Upper lobe of left lung (tissue), 6 donors: ENCODE measurements at regions not wholly inside any gene's neighbourhood (a gene's known extent, or its start where the extent isn't known, plus 50 kb on each side); places are given as distances from the start of the nearest gene placed in this dataset.

Source experiments
- ATAC-seq, 2 donors: fragments of 200-7000 bp; cut with Tn5 transposase; one replicate each; pipeline ENCODE4 v1.9.1; 2022; ENCODE audit warnings: mild to moderate bottlenecking in 2 of 2, moderate library complexity in 2 of 2; ENCODE audit not compliant: low FRiP score in 2 of 2
- DNase-seq, 2 donors: peaks; one replicate each; pipeline ENCODE4 v3.0.0-alpha.2; 2019 to 2020
- H3K27ac ChIP-seq, 4 donors: fragments of 200-600 bp; sonication (generic); one replicate each; pipeline ENCODE4 v1.5.1; 2016 to 2019
- H3K27me3 ChIP-seq, 4 donors: fragments of 200-600 bp; sonication (generic); one replicate each; pipeline ENCODE4 v1.5.1; 2017 to 2019
- H3K36me3 ChIP-seq, 4 donors: fragments of 200-600 bp; sonication (generic); one replicate each; pipeline ENCODE4 v1.5.1; 2016 to 2019
- H3K4me1 ChIP-seq, 4 donors: fragments of 200-600 bp; sonication (generic); one replicate each; pipeline ENCODE4 v1.5.1; 2018 to 2019
- H3K4me3 ChIP-seq, 4 donors: fragments of 200-600 bp; sonication (generic); one replicate each; pipeline ENCODE4 v1.5.1; 2017 to 2019; ENCODE audit warnings: mild to moderate bottlenecking in 2 of 4, moderate library complexity in 1 of 4
- H3K9me3 ChIP-seq, 4 donors: fragments of 200-600 bp; sonication (generic); one replicate each; pipeline ENCODE4 v1.5.1; 2018 to 2019
- CTCF ChIP-seq, 6 experiments: fragments of 450-650 bp in 4 of 6; fragments of 200-600 bp in 2 of 6; sonication (generic) in 2 of 6; IDR thresholded peaks; one replicate each; pipeline ENCODE4 v1.5.1; 2016 to 2019; ENCODE audit warnings: antibody characterized with exemption in 6 of 6
- EP300 ChIP-seq, 4 donors: sonication (generic); formaldehyde crosslinking; IDR thresholded peaks; one replicate each; pipeline ENCODE4 v1.5.1; 2017; ENCODE audit warnings: antibody characterized with exemption in 4 of 4, control low read depth in 2 of 4
- POLR2A ChIP-seq, 4 donors: fragments of 450-650 bp; IDR thresholded peaks; one replicate each; pipeline ENCODE4 v1.5.1; 2016 to 2017; ENCODE audit warnings: antibody characterized with exemption in 4 of 4, mild to moderate bottlenecking in 2 of 4
- POLR2AphosphoS5 ChIP-seq, 2 donors: sonication (generic); formaldehyde crosslinking; IDR thresholded peaks; one replicate each; pipeline ENCODE4 v1.5.1; 2017; ENCODE audit warnings: antibody characterized with exemption in 2 of 2
- WGBS, 2 donors: methylation state at CpG; one replicate each; pipeline ENCODE4 v1.1.5; 2017 to 2018; 5-methylcytosine and 5-hydroxymethylcytosine counted together
- donor health status: DM: no; HTN: no; CAD: no; lungs with moderate emphysema.
- donor health status: DM: no; HTN: yes; CAD: no; lungs with severe emphysema.

GRCh38 chr17:51445946-51446345 is 185.6 kb downstream of the UTP18 start:
- TF ChIP-seq EP300 (IDR thresholded peaks at IDR 0.05) (no peak), CTCF (IDR thresholded peaks at IDR 0.05) (no peak), POLR2AphosphoS5 (IDR thresholded peaks at IDR 0.05) (no peak), POLR2A (IDR thresholded peaks at IDR 0.05) (no peak)
- H3K36me3 ChIP-seq: no peaks in the 10 kb centered on the region
- no peak for ATAC-seq
- H3K27ac ChIP-seq: no peak overlapping the region
- H3K4me1 ChIP-seq: no peaks in the 10 kb centered on the region
- no peak for DNase-seq
- H3K4me3 ChIP-seq: no peak overlapping the region
- H3K9me3 ChIP-seq: no peaks in the 10 kb centered on the region
- no peaks in the 10 kb centered on the region for H3K27me3 ChIP-seq
- 67 to 70% methylated on average over 4 of the region's 4 CpGs for WGBS, 2 donors

- Histone ChIP-seq H3K4me1 (no peaks in the 10 kb centered on the region), H3K36me3 (no peaks in the 10 kb centered on the region), H3K9me3 (no peaks in the 10 kb centered on the region), H3K27me3 (no peaks in the 10 kb centered on the region), H3K4me3 (no peak overlapping the region), H3K27ac (no peak overlapping the region)
- TF ChIP-seq EP300 (IDR thresholded peaks at IDR 0.05) (no peak), POLR2A (IDR thresholded peaks at IDR 0.05) (no peak), CTCF (IDR thresholded peaks at IDR 0.05) (no peak), POLR2AphosphoS5 (IDR thresholded peaks at IDR 0.05) (no peak)
- ATAC-seq (no peak), DNase-seq (no peak)
- 89 to 100% methylated on average over 1 of the region's 1 CpG for WGBS, 2 donors
Observed at GRCh38 chr17:51454456-51454978, 194.2 kb downstream of the UTP18 start.

GRCh38 chr17:51455211-51455610 is 194.9 kb downstream of the UTP18 start:
- no peaks in the 10 kb centered on the region for H3K9me3 ChIP-seq
- H3K4me3 ChIP-seq: no peak overlapping the region
- no peaks in the 10 kb centered on the region for H3K36me3 ChIP-seq
- no peak overlapping the region for H3K27ac ChIP-seq
- DNase-seq: no peak
- H3K4me1 ChIP-seq: no peaks in the 10 kb centered on the region
- TF ChIP-seq POLR2A (IDR thresholded peaks at IDR 0.05) (no peak), CTCF (IDR thresholded peaks at IDR 0.05) (no peak), POLR2AphosphoS5 (IDR thresholded peaks at IDR 0.05) (no peak), EP300 (IDR thresholded peaks at IDR 0.05) (no peak)
- H3K27me3 ChIP-seq: no peaks in the 10 kb centered on the region
- no peak for ATAC-seq

GRCh38 chr17:51455931-51456330 is 195.6 kb downstream of the UTP18 start:
- no peaks in the 10 kb centered on the region for H3K36me3 ChIP-seq
- TF ChIP-seq POLR2AphosphoS5 (IDR thresholded peaks at IDR 0.05) (no peak), EP300 (IDR thresholded peaks at IDR 0.05) (no peak), CTCF (IDR thresholded peaks at IDR 0.05) (no peak), POLR2A (IDR thresholded peaks at IDR 0.05) (no peak)
- no peak for DNase-seq
- H3K4me3 ChIP-seq: no peak overlapping the region
- H3K4me1 ChIP-seq: no peaks in the 10 kb centered on the region
- H3K27me3 ChIP-seq: no peaks in the 10 kb centered on the region
- no peak for ATAC-seq
- 81 to 88% methylated on average over 4 of the region's 4 CpGs for WGBS, 2 donors
- H3K27ac ChIP-seq: no peak overlapping the region
- no peaks in the 10 kb centered on the region for H3K9me3 ChIP-seq

- WGBS, 2 donors: 38 to 42% methylated on average over 1 of the region's 1 CpG
- Histone ChIP-seq H3K27me3 (no peaks in the 10 kb centered on the region), H3K27ac (no peak overlapping the region), H3K9me3 (no peaks in the 10 kb centered on the region), H3K4me3 (no peak overlapping the region), H3K36me3 (no peaks in the 10 kb centered on the region), H3K4me1 (no peaks in the 10 kb centered on the region)
- TF ChIP-seq POLR2AphosphoS5 (IDR thresholded peaks at IDR 0.05) (no peak), CTCF (IDR thresholded peaks at IDR 0.05) (no peak), POLR2A (IDR thresholded peaks at IDR 0.05) (no peak), EP300 (IDR thresholded peaks at IDR 0.05) (no peak)
- ATAC-seq (no peak), DNase-seq (no peak)
Observed at GRCh38 chr17:51456942-51457341, 196.6 kb downstream of the UTP18 start.
